NCI-H446 (cell line): ENCODE measurements at regions not wholly inside any gene's neighbourhood (a gene's known extent, or its start where the extent isn't known, plus 50 kb on each side); places are given as distances from the start of the nearest gene placed in this dataset.
A peak's percentile ranks its signal among the peaks of the same experiment; 100 is the strongest.

ENCODE experiments used
- DNase-seq, 2 experiments: peaks; one replicate each; lab custom pipeline; 2025; lab: John Stamatoyannopoulos, UW

GRCh38 chr6:166010136-166010960 is 157.3 kb downstream of the TBXT start:
- no peak for DNase-seq

- no peak for DNase-seq
These were observed 158.1 kb downstream of the TBXT start for GRCh38 chr6:166009385-166010031.

GRCh38 chr6:166008441-166009369 is 158.9 kb downstream of the TBXT start:
- no peak for DNase-seq

GRCh38 chr6:166007349-166008263 is 160.0 kb downstream of the TBXT start:
- no peak for DNase-seq

GRCh38 chr6:166006900-166007301 is 160.8 kb downstream of the TBXT start:
- DNase-seq, result no peak

GRCh38 chr6:166005944-166006899 is 161.4 kb downstream of the TBXT start:
- no peak for DNase-seq

- DNase-seq, result no peak
These were observed 162.2 kb downstream of the TBXT start for GRCh38 chr6:166005401-166005943.

- DNase-seq, result no peak
These were observed 162.8 kb downstream of the TBXT start for GRCh38 chr6:166004876-166005275.

- no peak for DNase-seq
These were observed 163.2 kb downstream of the TBXT start for GRCh38 chr6:166004471-166004870.

- no peak for DNase-seq
These were observed 164.1 kb downstream of the TBXT start for GRCh38 chr6:166003569-166003968.

- no peak for DNase-seq
These were observed 166.3 kb downstream of the TBXT start for GRCh38 chr6:166001359-166001758.

GRCh38 chr6:165999279-165999678 is 168.4 kb downstream of the TBXT start:
- DNase-seq, result no peak

GRCh38 chr6:165998072-165998471 is 169.6 kb downstream of the TBXT start:
- no peak for DNase-seq

- no peak for DNase-seq
These were observed 176.3 kb downstream of the TBXT start for GRCh38 chr6:165991341-165991740.

GRCh38 chr6:165990216-165990615 is 177.4 kb downstream of the TBXT start:
- DNase-seq, result no peak

GRCh38 chr6:165988757-165989456 is 178.7 kb downstream of the TBXT start:
- DNase-seq, result no peak

GRCh38 chr6:165988302-165988756 is 179.3 kb downstream of the TBXT start:
- no peak for DNase-seq

- peak in 1 of 2 experiments; percentile 1 for DNase-seq
These were observed 180.0 kb downstream of the TBXT start for GRCh38 chr6:165987483-165988301.
